HG03521 (cell line): ENCODE measurements at regions not wholly inside any gene's neighbourhood (a gene's known extent, or its start where the extent isn't known, plus 50 kb on each side); places are given as distances from the start of the nearest gene placed in this dataset.
A peak's percentile ranks its signal among the peaks of the same experiment; 100 is the strongest.
"Not testable (repeated sequence)": the region's sequence is repeated elsewhere in the genome, so short reads cannot be mapped to it uniquely, and the experiment has no call there.

ENCODE experiments used
- ATAC-seq: cut with Tn5 transposase; IDR thresholded peaks from one replicate; pipeline ENCODE4 v1.9.1; 2021; ENCODE audit warnings: mild to moderate bottlenecking, moderate library complexity; ENCODE audit not compliant: unreplicated experiment

DNA sequence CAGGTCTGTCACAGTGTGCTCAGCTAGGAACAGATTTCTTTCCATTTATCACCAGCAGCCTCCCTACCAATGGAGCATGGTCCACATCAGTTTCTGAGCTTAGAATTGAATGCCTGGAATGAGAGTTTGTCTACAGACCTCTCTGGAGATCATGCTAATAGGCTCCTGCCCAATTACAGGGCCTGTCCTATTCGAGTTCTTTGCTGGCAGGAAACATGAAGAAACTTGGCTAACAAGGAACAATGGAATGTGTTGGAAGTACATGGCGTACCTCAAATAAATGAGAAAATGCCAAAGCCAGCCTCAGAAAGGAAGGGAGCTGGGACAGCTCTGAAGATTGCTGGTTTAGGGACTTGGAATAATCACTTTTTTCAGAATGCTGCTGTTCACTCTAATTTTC, 186.0 kb upstream of the AKR1E2 start:
- no peak for ATAC-seq

- no peak for ATAC-seq
These were observed 187.9 kb upstream of the AKR1E2 start for GRCh38 chr10:4638099-4638498.

DNA sequence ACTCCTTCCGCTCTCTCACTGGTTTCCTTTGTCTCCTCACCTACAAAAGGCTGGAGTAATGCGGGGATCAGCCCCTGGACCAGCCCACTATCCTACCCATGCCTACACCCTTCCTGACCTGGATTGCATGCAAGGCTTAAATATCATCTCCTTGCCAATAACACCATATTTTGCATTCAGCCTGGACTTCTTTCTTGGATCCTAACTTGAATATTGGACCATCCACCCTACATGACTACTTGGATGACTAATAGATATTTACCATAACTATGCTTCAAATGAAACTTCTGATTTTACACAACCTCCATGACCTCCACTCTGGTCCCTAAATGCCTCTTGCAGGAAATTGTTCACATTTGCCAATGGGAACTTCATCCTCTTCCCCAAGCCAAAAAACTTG, 188.3 kb upstream of the AKR1E2 start:
- no peak for ATAC-seq

DNA sequence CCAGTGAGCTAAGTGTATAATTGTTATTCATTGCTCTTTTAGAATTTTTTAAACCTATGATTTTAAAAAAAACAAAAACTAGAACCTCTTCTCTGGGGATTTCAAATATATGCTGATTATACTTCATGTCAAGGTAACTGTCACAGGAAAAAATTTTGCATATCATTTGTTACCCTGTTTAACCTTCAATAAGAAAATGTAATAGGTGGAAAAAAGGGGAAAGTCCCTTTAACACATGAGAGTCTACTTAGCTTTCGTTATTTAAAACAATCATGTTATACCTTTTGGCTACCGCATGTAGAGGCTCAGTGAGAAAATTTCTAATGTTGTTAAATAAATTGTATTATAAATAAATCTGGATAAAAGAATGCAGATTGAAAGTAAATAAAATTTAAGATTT, 190.1 kb upstream of the AKR1E2 start:
- ATAC-seq = no peak

GRCh38 chr10:4635388-4635787, 190.6 kb upstream of the AKR1E2 start:
- ATAC-seq = no peak

- ATAC-seq = no peak
These were observed 192.2 kb upstream of the AKR1E2 start for GRCh38 chr10:4633776-4634175.

- ATAC-seq = no peak
These were observed 192.8 kb upstream of the AKR1E2 start for GRCh38 chr10:4633186-4633585.

GRCh38 chr10:4632757-4633156, 193.2 kb upstream of the AKR1E2 start:
- ATAC-seq = no peak

GRCh38 chr10:4626919-4627318, 199.1 kb upstream of the AKR1E2 start:
- ATAC-seq = no peak

GRCh38 chr10:4623757-4624420, 202.1 kb upstream of the AKR1E2 start:
- no peak for ATAC-seq

GRCh38 chr10:4623200-4623599, 202.8 kb upstream of the AKR1E2 start:
- peak; percentile 51 for ATAC-seq

- ATAC-seq = no peak
These were observed 203.6 kb upstream of the AKR1E2 start for GRCh38 chr10:4622384-4622783.

- no peak for ATAC-seq
These were observed 208.4 kb upstream of the AKR1E2 start for GRCh38 chr10:4617589-4617988.

DNA sequence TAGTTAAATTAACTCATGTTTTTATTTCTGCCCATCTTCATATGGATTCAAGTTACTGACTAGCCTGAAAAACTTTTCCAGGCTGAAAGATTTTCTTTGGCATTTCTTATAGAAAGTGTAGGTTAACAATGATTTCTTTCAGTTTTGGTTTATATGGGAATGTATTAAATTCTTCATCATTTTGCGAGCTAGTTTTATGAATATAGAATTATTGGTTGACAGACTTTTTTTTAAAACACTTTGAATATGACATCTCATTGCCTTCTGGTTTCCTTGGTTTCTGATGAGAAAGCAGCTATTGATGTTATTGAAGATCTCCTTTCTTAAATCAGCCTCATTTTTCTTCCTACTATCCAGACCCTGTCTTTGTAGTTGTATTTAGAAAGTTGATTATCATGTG, 211.0 kb upstream of the AKR1E2 start:
- no peak for ATAC-seq

GRCh38 chr10:4609251-4609650, 216.8 kb upstream of the AKR1E2 start:
- no peak for ATAC-seq

DNA sequence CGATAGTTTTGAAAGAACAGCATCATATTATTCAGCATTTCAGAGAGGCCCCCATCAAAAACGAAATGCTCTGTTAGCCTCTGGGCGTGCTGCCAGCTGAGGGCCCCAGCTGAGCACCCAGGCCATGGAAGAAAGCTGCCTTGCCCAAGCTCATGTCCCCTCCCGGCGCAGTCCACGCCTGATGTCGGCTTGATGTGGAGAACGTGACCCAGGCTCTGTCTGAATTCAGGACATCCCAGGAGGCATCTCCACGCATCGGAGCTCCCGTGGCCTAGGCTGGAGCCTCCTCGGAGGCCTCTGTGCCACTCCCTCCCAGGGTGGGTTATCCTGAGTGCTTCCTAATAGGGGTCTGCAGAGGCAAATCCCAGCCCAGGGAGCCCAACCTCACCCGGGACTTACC, 218.3 kb upstream of the AKR1E2 start:
- no peak for ATAC-seq

DNA sequence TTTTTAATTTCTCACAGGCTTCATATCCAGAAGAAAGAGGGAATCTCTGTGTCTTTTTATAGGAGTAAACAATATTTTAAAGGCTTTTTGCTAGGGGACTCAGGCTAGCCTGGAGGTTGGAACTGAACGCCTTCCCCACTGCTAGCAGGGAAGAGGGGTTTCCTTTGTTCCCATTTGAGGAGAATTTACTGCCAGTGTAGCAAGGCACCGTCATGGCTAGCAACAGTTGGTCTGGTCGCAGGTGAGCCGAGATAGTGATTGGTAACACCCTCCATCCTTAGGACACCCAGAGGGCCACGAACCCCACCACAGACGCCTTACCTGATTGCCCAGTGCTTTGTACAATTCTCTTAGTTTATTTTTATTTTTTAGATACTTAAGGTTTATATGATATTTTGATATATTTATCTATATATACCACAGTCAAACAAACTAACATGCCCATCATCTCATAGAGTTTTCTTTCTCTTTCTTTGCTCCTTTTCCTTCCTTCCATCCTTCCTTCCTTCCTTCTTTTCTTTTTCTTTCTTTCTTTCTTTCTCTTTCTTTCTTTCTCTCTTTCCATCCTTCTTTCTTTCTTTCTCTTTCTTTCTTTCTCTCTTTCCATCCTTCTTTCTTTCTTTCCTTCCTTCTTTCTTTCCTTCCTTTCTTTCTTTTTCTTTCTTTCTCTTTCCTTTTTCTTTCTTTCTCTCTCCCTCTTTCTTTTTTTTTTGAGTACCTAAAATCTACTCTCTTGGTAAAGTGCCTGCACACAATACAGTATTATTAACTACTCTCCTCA, 219.0 kb upstream of the AKR1E2 start:
- ATAC-seq = no peak

- ATAC-seq = no peak
These were observed 223.1 kb upstream of the AKR1E2 start for GRCh38 chr10:4602764-4603491.

GRCh38 chr10:4599471-4599870, 226.5 kb upstream of the AKR1E2 start:
- no peak for ATAC-seq

DNA sequence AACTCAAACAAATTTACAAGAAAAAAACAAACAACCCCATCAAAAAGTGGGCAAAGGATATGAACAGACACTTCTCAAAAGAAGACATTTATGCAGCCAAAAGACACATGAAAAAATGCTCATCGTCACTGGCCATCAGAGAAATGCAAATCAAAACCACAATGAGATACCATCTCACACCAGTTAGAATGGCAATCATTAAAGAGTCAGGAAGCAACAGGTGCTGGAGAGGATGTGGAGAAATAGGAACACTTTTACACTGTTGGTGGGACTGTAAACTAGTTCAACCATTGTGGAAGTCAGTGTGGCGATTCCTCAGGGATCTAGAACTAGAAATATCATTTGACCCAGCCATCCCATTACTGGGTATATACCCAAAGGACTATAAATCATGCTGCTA, 228.1 kb upstream of the AKR1E2 start:
- ATAC-seq = not testable (repeated sequence)

DNA sequence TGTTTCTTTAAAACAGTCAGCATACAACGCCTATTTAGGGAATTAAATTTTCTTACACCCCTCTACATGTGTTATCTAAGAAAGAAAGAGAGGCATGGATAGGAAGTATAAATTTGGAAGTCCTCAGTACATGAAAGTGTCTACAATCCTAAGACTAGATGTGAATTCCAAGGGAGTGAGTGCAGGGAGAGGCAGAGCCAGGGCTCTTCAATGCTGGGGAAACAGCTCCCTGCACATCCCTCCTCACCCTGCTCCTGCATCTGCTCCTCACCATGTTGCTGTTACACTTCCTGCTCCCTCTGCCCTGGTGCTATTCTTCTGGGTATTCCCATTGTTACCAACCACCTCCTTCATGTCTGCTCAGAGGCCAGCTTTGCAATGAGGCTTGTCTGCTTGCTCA, 229.1 kb upstream of the AKR1E2 start:
- ATAC-seq = no peak

- no peak for ATAC-seq
These were observed 230.2 kb upstream of the AKR1E2 start for GRCh38 chr10:4595719-4596319.
